ENCODE measurements at regions not wholly inside any gene's neighbourhood (a gene's known extent, or its start where the extent isn't known, plus 50 kb on each side); places are given as distances from the start of the nearest gene placed in this dataset.
"Not testable (repeated sequence)": the region's sequence is repeated elsewhere in the genome, so short reads cannot be mapped to it uniquely, and the experiment has no call there.

DNA sequence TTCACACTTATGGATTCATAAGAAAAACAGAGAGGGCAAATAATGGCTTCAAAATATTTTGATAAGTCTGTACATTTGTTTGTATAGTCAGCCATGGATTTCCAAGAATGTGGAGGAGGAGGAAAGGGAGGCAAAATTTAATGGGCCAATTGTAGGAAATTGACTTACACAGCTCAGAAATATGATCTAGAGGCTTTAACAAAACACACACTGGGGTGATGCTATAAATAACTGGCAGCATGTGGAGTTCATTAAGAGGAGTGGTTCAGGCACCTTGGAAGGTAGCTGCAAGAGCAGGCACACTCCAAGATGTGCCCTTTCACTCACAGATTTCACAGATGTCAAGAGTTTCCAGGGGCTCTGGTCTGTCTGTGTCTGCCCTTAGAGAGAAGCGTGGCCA lies 193.4 kb upstream of the RASGRP1 start:
- H3K79me2 ChIP-seq (ENCODE audit: insufficient read depth, low read length) = no peaks in the 10 kb centered on the region
- H2AFZ ChIP-seq (ENCODE audit: low read depth, low read length, severe bottlenecking) = no peak overlapping the region
- H4K20me1 ChIP-seq (ENCODE audit: low read depth, low read length) = no peaks in the 10 kb centered on the region
- H3K4me3 ChIP-seq (ENCODE audit: insufficient read depth, low read length, poor library complexity, severe bottlenecking) = no peak overlapping the region
- H3K27me3 ChIP-seq (ENCODE audit: low read length) = no peaks in the 10 kb centered on the region
- TF ChIP-seq CTCF (IDR thresholded peaks at IDR 0.05; ENCODE audit: insufficient read depth, low read length, poor library complexity, severe bottlenecking) (no peak), EZH2phosphoT487 (conservative IDR thresholded peaks at IDR 0.05; ENCODE audit: low read length) (no peak)
- no peaks in the 10 kb centered on the region for H3K36me3 ChIP-seq (ENCODE audit: low read length)
- no peak overlapping the region for H3K27ac ChIP-seq (ENCODE audit: low read depth, low read length)
- H3F3A ChIP-seq (ENCODE audit: insufficient read depth) = no peaks in the 10 kb centered on the region
- H3K9me3 ChIP-seq (ENCODE audit: insufficient read depth, low read length) = no peaks in the 10 kb centered on the region
- H3K9ac ChIP-seq (ENCODE audit: low read length) = no peak overlapping the region
- H3K4me2 ChIP-seq (ENCODE audit: low read depth, low read length, poor library complexity, severe bottlenecking) = no peak overlapping the region
- H3K9me2 ChIP-seq (replicated peaks; ENCODE audit: insufficient read depth, low read length) = no peaks in the 10 kb centered on the region

- H3K9me2 ChIP-seq (replicated peaks; ENCODE audit: insufficient read depth, low read length) = no peaks in the 10 kb centered on the region
- no peaks in the 10 kb centered on the region for H3F3A ChIP-seq (ENCODE audit: insufficient read depth)
- no peaks in the 10 kb centered on the region for H3K79me2 ChIP-seq (ENCODE audit: insufficient read depth, low read length)
- H2AFZ ChIP-seq (ENCODE audit: low read depth, low read length, severe bottlenecking) = no peak overlapping the region
- H3K27me3 ChIP-seq (ENCODE audit: low read length) = no peaks in the 10 kb centered on the region
- H3K4me2 ChIP-seq (ENCODE audit: low read depth, low read length, poor library complexity, severe bottlenecking) = no peak overlapping the region
- H3K27ac ChIP-seq (ENCODE audit: low read depth, low read length) = no peak overlapping the region
- no peak overlapping the region for H3K4me3 ChIP-seq (ENCODE audit: insufficient read depth, low read length, poor library complexity, severe bottlenecking)
- H4K20me1 ChIP-seq (ENCODE audit: low read depth, low read length) = no peaks in the 10 kb centered on the region
- TF ChIP-seq EZH2phosphoT487 (conservative IDR thresholded peaks at IDR 0.05; ENCODE audit: low read length) (no peak), CTCF (IDR thresholded peaks at IDR 0.05; ENCODE audit: insufficient read depth, low read length, poor library complexity, severe bottlenecking) (no peak)
- H3K9ac ChIP-seq (ENCODE audit: low read length) = no peak overlapping the region
- H3K36me3 ChIP-seq (ENCODE audit: low read length) = no peaks in the 10 kb centered on the region
- no peaks in the 10 kb centered on the region for H3K9me3 ChIP-seq (ENCODE audit: insufficient read depth, low read length)
These were observed 197.1 kb upstream of the RASGRP1 start for GRCh38 chr15:38761681-38762080.

DNA sequence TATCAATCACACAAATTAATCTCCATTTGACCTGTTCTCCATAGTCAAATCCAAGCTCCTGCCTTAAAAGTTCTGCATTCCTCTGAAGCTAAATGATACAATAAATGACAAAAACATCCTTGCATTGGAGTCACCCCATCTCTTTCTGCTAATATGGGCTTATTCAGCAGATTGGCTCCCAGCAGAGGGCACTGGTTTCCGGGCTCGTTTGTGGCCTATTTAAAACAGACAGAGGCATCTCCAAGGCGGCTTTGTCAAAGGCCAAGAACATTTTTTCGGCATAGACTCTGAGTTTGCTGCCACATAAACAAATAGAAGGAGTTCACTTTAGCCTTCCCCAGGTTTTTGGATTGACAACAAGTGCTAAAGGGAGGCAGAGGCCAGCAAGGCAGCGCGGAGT lies 204.4 kb upstream of the RASGRP1 start:
- no peaks in the 10 kb centered on the region for H3K9me2 ChIP-seq (replicated peaks; ENCODE audit: insufficient read depth, low read length)
- no peak overlapping the region for H3K4me3 ChIP-seq (ENCODE audit: insufficient read depth, low read length, poor library complexity, severe bottlenecking)
- no peaks in the 10 kb centered on the region for H3K79me2 ChIP-seq (ENCODE audit: insufficient read depth, low read length)
- no peaks in the 10 kb centered on the region for H3K36me3 ChIP-seq (ENCODE audit: low read length)
- no peak overlapping the region for H3K9ac ChIP-seq (ENCODE audit: low read length)
- H2AFZ ChIP-seq (ENCODE audit: low read depth, low read length, severe bottlenecking) = no peak overlapping the region
- H3K27ac ChIP-seq (ENCODE audit: low read depth, low read length) = no peak overlapping the region
- H3K27me3 ChIP-seq (ENCODE audit: low read length) = no peaks in the 10 kb centered on the region
- no peaks in the 10 kb centered on the region for H3F3A ChIP-seq (ENCODE audit: insufficient read depth)
- H3K4me2 ChIP-seq (ENCODE audit: low read depth, low read length, poor library complexity, severe bottlenecking) = no peak overlapping the region
- no peaks in the 10 kb centered on the region for H4K20me1 ChIP-seq (ENCODE audit: low read depth, low read length)
- H3K9me3 ChIP-seq (ENCODE audit: insufficient read depth, low read length) = no peaks in the 10 kb centered on the region
- no peak for TF ChIP-seq CTCF (IDR thresholded peaks at IDR 0.05; ENCODE audit: insufficient read depth, low read length, poor library complexity, severe bottlenecking)
- no peak for TF ChIP-seq EZH2phosphoT487 (conservative IDR thresholded peaks at IDR 0.05; ENCODE audit: low read length)

- Histone ChIP-seq H3K4me3 (ENCODE audit: insufficient read depth, low read length, poor library complexity, severe bottlenecking) (no peak overlapping the region), H3K9me2 (replicated peaks; ENCODE audit: insufficient read depth, low read length) (no peaks in the 10 kb centered on the region), H3K27me3 (ENCODE audit: low read length) (no peaks in the 10 kb centered on the region), H3K4me2 (ENCODE audit: low read depth, low read length, poor library complexity, severe bottlenecking) (no peak overlapping the region), H3K9ac (ENCODE audit: low read length) (no peak overlapping the region), H2AFZ (ENCODE audit: low read depth, low read length, severe bottlenecking) (no peak overlapping the region), H4K20me1 (ENCODE audit: low read depth, low read length) (no peaks in the 10 kb centered on the region), H3K9me3 (ENCODE audit: insufficient read depth, low read length) (no peaks in the 10 kb centered on the region), H3F3A (ENCODE audit: insufficient read depth) (no peaks in the 10 kb centered on the region), H3K79me2 (ENCODE audit: insufficient read depth, low read length) (no peaks in the 10 kb centered on the region), H3K27ac (ENCODE audit: low read depth, low read length) (no peak overlapping the region), H3K36me3 (ENCODE audit: low read length) (no peaks in the 10 kb centered on the region)
- TF ChIP-seq CTCF (IDR thresholded peaks at IDR 0.05; ENCODE audit: insufficient read depth, low read length, poor library complexity, severe bottlenecking) (no peak), EZH2phosphoT487 (conservative IDR thresholded peaks at IDR 0.05; ENCODE audit: low read length) (no peak)
These were observed 204.9 kb upstream of the RASGRP1 start for GRCh38 chr15:38769492-38769891.

DNA sequence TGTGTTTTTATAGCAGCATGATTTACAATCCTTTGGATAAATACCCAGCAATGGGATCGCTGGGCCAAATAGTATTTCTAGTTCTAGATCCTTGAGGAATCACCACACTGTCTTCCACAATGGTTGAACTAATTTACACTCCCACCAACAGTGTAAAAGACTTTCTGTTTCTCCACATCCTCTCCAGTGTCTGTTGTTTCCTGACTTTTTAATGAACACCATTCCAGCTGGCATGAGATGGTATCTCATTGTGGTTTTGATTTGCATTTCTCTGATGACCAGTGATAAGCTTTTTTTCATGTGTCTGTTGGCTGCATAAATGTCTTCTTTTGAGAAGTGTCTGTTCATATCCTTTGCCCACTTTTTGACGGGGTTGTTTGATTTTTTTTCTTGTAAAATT lies 209.5 kb upstream of the RASGRP1 start:
- not testable (repeated sequence) for H3K79me2 ChIP-seq (ENCODE audit: insufficient read depth, low read length); H3K4me2 ChIP-seq (ENCODE audit: low read depth, low read length, poor library complexity, severe bottlenecking); H3K4me3 ChIP-seq (ENCODE audit: insufficient read depth, low read length, poor library complexity, severe bottlenecking); H3K27me3 ChIP-seq (ENCODE audit: low read length); H3F3A ChIP-seq (ENCODE audit: insufficient read depth); H3K27ac ChIP-seq (ENCODE audit: low read depth, low read length); H3K9me2 ChIP-seq (replicated peaks; ENCODE audit: insufficient read depth, low read length); H3K9ac ChIP-seq (ENCODE audit: low read length); H3K36me3 ChIP-seq (ENCODE audit: low read length); H4K20me1 ChIP-seq (ENCODE audit: low read depth, low read length); H2AFZ ChIP-seq (ENCODE audit: low read depth, low read length, severe bottlenecking); H3K9me3 ChIP-seq (ENCODE audit: insufficient read depth, low read length)

Data from SU-DHL-6 (cell line).